ENCODE measurements at regions not wholly inside any gene's neighbourhood (a gene's known extent, or its start where the extent isn't known, plus 50 kb on each side); places are given as distances from the start of the nearest gene placed in this dataset.

DNA sequence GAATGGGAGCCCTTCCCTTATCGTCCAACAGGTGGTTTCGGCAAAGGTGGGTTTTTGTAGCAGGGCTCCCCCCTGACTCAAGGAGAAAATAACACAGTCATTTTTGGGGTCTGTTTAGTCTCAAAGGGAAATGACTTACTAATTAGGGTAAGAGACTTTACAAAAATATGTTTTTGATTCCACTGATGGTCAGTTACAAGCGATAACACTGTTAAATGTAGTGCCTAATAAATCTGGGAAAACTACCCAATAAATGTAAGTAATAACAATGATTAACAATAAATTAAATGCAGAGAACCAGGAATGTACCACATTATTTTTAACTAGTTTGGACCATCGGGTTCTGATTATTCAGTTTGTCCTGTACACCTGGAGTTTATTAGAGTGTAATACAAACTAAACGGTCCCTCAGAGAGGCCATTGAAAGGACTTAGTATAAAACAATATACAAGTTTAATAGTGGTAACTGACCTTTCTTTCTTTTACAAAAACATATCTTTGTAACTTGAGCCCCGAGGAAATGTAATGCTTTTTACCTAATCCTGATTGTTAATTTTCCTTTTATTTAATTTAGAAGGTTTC, 216.2 kb upstream of the HABP2 start:
- TF ChIP-seq, protein P1, sequence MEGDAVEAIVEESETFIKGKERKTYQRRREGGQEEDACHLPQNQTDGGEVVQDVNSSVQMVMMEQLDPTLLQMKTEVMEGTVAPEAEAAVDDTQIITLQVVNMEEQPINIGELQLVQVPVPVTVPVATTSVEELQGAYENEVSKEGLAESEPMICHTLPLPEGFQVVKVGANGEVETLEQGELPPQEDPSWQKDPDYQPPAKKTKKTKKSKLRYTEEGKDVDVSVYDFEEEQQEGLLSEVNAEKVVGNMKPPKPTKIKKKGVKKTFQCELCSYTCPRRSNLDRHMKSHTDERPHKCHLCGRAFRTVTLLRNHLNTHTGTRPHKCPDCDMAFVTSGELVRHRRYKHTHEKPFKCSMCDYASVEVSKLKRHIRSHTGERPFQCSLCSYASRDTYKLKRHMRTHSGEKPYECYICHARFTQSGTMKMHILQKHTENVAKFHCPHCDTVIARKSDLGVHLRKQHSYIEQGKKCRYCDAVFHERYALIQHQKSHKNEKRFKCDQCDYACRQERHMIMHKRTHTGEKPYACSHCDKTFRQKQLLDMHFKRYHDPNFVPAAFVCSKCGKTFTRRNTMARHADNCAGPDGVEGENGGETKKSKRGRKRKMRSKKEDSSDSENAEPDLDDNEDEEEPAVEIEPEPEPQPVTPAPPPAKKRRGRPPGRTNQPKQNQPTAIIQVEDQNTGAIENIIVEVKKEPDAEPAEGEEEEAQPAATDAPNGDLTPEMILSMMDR (IDR thresholded peaks at IDR 0.05; ENCODE audit: low read depth, low read length), result no peak
- Histone ChIP-seq H3K9me3 (ENCODE audit: severe bottlenecking) (no peaks in the 10 kb centered on the region), H3K36me3 (no peaks in the 10 kb centered on the region), H3K27ac (no peak overlapping the region), H3K4me3 (ENCODE audit: low read depth, low read length) (no peak overlapping the region), H3K27me3 (ENCODE audit: insufficient read depth, low read depth, severe bottlenecking) (no peaks in the 10 kb centered on the region)
- no peak for DNase-seq

DNA sequence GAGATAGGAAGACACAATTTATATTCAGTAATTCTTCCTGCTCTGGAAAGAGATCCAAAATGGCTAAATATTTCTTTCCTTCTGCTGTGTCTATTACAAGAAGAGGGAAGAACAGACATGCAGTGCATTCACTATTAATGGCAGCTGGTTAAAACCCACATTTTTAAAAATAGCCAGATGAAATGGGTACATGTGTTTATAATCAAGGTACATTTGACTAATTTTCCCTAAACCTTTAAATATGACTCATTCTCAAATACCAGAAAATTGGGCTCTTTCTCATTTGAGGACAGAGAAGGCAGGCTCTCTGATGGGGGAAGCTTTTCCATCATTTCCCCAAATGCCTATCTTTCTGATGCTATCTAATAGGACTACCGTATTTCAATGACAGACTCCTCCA, 215.7 kb upstream of the HABP2 start:
- Histone ChIP-seq H3K4me3 (ENCODE audit: low read depth, low read length) (no peak overlapping the region), H3K9me3 (ENCODE audit: severe bottlenecking) (no peaks in the 10 kb centered on the region), H3K27ac (no peak overlapping the region), H3K36me3 (no peaks in the 10 kb centered on the region), H3K27me3 (ENCODE audit: insufficient read depth, low read depth, severe bottlenecking) (no peaks in the 10 kb centered on the region)
- TF ChIP-seq, protein P1 (IDR thresholded peaks at IDR 0.05; ENCODE audit: low read depth, low read length), result no peak
- no peak for DNase-seq

- no peaks in the 10 kb centered on the region for H3K9me3 ChIP-seq (ENCODE audit: severe bottlenecking)
- H3K27me3 ChIP-seq (ENCODE audit: insufficient read depth, low read depth, severe bottlenecking), result no peaks in the 10 kb centered on the region
- no peak overlapping the region for H3K27ac ChIP-seq
- no peak overlapping the region for H3K4me3 ChIP-seq (ENCODE audit: low read depth, low read length)
- H3K36me3 ChIP-seq, result no peaks in the 10 kb centered on the region
- DNase-seq, result no peak
- TF ChIP-seq, protein P1 (IDR thresholded peaks at IDR 0.05; ENCODE audit: low read depth, low read length), result no peak
Measured at GRCh38 chr10:113339121-113339520, 213.7 kb upstream of the HABP2 start.

GRCh38 chr10:113340282-113340681, 212.6 kb upstream of the HABP2 start:
- no peak for DNase-seq
- no peak overlapping the region for H3K4me3 ChIP-seq (ENCODE audit: low read depth, low read length)
- H3K27me3 ChIP-seq (ENCODE audit: insufficient read depth, low read depth, severe bottlenecking), result no peaks in the 10 kb centered on the region
- no peaks in the 10 kb centered on the region for H3K36me3 ChIP-seq
- TF ChIP-seq, protein P1 (IDR thresholded peaks at IDR 0.05; ENCODE audit: low read depth, low read length), result no peak
- H3K9me3 ChIP-seq (ENCODE audit: severe bottlenecking), result no peaks in the 10 kb centered on the region
- H3K27ac ChIP-seq, result no peak overlapping the region

DNA sequence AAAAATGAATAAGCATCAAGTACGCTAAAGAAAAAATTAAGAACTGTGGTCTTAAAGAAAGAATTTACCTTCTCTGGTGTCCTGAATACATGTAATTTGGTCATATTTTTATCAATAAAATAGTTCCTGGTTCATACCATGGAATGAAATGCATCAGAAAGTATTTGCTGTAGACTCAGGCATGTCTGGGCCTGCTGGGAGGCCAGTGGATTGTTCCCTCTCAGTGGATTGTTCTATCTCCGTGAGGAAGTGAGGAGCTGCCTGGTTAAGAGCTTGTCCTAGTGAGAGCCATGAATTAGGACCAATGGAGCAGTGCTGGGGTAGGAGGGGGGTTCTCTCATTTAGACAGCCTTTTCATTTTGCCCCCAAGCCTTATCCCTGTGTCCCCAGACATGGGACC, 211.7 kb upstream of the HABP2 start:
- Histone ChIP-seq H3K27ac (no peak overlapping the region), H3K27me3 (ENCODE audit: insufficient read depth, low read depth, severe bottlenecking) (no peaks in the 10 kb centered on the region), H3K4me3 (ENCODE audit: low read depth, low read length) (no peak overlapping the region), H3K9me3 (ENCODE audit: severe bottlenecking) (no peaks in the 10 kb centered on the region), H3K36me3 (no peaks in the 10 kb centered on the region)
- TF ChIP-seq, protein P1 (IDR thresholded peaks at IDR 0.05; ENCODE audit: low read depth, low read length), result no peak
- no peak for DNase-seq

Data from WERI-Rb-1 (cell line).